Spleen (tissue), 11 donors: ENCODE measurements at regions not wholly inside any gene's neighbourhood (a gene's known extent, or its start where the extent isn't known, plus 50 kb on each side); places are given as distances from the start of the nearest gene placed in this dataset.

Experiments used
- DNase-seq: peaks from one replicate; pipeline ENCODE4 v3.0.0-alpha.2; 2020
- H3K27ac ChIP-seq, 8 donors: fragments of 200-600 bp; sonication (generic) in 7 of 8; 1 replicate in 4 of 8; 2 replicates in 4 of 8; pipeline versions ENCODE4 v1.5.0 to v1.8.0; 2016 to 2021; ENCODE audit warnings: inconsistent platforms in 4 of 8, mild to moderate bottlenecking in 4 of 8, moderate library complexity in 1 of 8
- H3K27me3 ChIP-seq, 7 donors: fragments of 200-600 bp; sonication (generic) in 6 of 7; replicated peaks in 1 of 7; 1 replicate in 4 of 7; 2 replicates in 3 of 7; pipeline versions ENCODE4 v1.5.0 to v1.8.0; 2016 to 2021; ENCODE audit warnings: inconsistent platforms in 3 of 7, mild to moderate bottlenecking in 1 of 7
- H3K36me3 ChIP-seq, 6 donors: fragments of 200-600 bp; sonication (generic) in 5 of 6; 1 replicate in 4 of 6; 2 replicates in 2 of 6; pipeline versions ENCODE4 v1.5.0 to v1.8.0; 2016 to 2021; ENCODE audit warnings: inconsistent platforms in 2 of 6
- H3K4me1 ChIP-seq, 6 donors: fragments of 200-600 bp; sonication (generic) in 5 of 6; 1 replicate in 3 of 6; 2 replicates in 3 of 6; pipeline versions ENCODE4 v1.5.0 to v1.8.0; 2016 to 2021; ENCODE audit warnings: inconsistent platforms in 3 of 6
- H3K4me3 ChIP-seq, 8 donors: fragments of 200-600 bp; sonication (generic) in 7 of 8; 1 replicate in 4 of 8; 2 replicates in 4 of 8; pipeline versions ENCODE4 v1.5.0 to v1.8.0; 2016 to 2021; ENCODE audit warnings: inconsistent platforms in 4 of 8, mild to moderate bottlenecking in 4 of 8, moderate library complexity in 2 of 8
- H3K9me3 ChIP-seq, 8 donors: fragments of 200-600 bp; sonication (generic) in 7 of 8; 1 replicate in 4 of 8; 2 replicates in 4 of 8; pipeline versions ENCODE4 v1.5.0 to v1.8.0; 2016 to 2021; ENCODE audit warnings: inconsistent platforms in 4 of 8
- POLR2A ChIP-seq, 3 donors: fragments of 450-650 bp; IDR thresholded peaks; one replicate each; pipeline ENCODE4 v1.5.1; 2017; ENCODE audit warnings: antibody characterized with exemption in 3 of 3, mild to moderate bottlenecking in 1 of 3
- POLR2AphosphoS5 ChIP-seq, 3 donors: sonication (generic); formaldehyde crosslinking; IDR thresholded peaks; one replicate each; pipeline ENCODE4 v1.5.1; 2017; ENCODE audit warnings: antibody characterized with exemption in 3 of 3
- WGBS, 5 donors: extraction: QIAGEN DNeasy Blood & Tissue Kit in 3 of 5; methylation state at CpG; one replicate each; pipeline versions ENCODE4 v1.1.5 to v1.1.7; 2013 to 2018; 5-methylcytosine and 5-hydroxymethylcytosine counted together
- intact Hi-C: fragments of 100-400 bp; cut with DNase I; formaldehyde crosslinking; loops from one replicate; pipeline ENCODE4 v1.15.0; 2023; ENCODE audit warnings: low total_unique reads
- TF ChIP-seq, protein P1 (sequence below), 11 experiments: fragments of 200-600 bp in 7 of 11; fragments of 450-650 bp in 4 of 11; sonication (generic) in 4 of 11; IDR thresholded peaks in 8 of 11; conservative IDR thresholded peaks in 3 of 11; 1 replicate in 7 of 11; 2 replicates in 4 of 11; pipeline versions ENCODE4 v1.4.0 to v1.8.0; 2016 to 2021; ENCODE audit warnings: antibody characterized with exemption in 11 of 11, inconsistent platforms in 4 of 11, mild to moderate bottlenecking in 1 of 11
- donor health status: healthy with polysubstance abuse.
- donor health status: DM: no; HTN: no; CAD: no; lungs with moderate emphysema.
- donor health status: DM: no; HTN: no; CAD: no.
- donor health status: Bipolar disorder and iron deficiency.
- donor health status: healthy.
- donor health status: DM: no; HTN: no; CAD: no.
- donor health status: DM: yes; HTN: yes; CAD: no.

DNA sequence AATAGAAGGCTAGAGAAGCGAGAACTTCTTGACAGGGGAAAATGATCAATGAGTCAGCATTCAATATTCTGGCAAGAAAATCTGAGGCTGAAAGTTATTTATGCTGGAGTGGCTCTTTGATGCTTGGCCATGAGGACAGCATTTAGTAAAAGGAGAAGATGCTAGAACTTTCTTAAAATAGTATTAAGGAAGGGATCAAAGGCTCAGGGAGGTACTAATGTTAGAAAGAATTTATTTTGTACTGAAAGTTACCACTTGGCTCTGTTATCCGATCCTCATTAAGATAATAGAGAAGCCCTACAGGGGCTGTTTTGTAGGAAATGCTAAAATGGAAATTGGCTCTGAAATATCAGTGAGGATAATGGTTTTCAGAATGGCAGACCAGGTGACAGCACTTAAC lies 1774.6 kb upstream of the PCDH20 start:
- TF ChIP-seq POLR2A (IDR thresholded peaks at IDR 0.05) (no peak), POLR2AphosphoS5 (IDR thresholded peaks at IDR 0.05) (no peak)
- TF ChIP-seq, protein P1, sequence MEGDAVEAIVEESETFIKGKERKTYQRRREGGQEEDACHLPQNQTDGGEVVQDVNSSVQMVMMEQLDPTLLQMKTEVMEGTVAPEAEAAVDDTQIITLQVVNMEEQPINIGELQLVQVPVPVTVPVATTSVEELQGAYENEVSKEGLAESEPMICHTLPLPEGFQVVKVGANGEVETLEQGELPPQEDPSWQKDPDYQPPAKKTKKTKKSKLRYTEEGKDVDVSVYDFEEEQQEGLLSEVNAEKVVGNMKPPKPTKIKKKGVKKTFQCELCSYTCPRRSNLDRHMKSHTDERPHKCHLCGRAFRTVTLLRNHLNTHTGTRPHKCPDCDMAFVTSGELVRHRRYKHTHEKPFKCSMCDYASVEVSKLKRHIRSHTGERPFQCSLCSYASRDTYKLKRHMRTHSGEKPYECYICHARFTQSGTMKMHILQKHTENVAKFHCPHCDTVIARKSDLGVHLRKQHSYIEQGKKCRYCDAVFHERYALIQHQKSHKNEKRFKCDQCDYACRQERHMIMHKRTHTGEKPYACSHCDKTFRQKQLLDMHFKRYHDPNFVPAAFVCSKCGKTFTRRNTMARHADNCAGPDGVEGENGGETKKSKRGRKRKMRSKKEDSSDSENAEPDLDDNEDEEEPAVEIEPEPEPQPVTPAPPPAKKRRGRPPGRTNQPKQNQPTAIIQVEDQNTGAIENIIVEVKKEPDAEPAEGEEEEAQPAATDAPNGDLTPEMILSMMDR (IDR thresholded peaks at IDR 0.05 in 8 of 11, conservative IDR thresholded peaks at IDR 0.05 in 3 of 11), result no peak
- WGBS, 5 donors, result 70 to 89% (median 84%) methylated on average over 2 of the region's 2 CpGs
- H3K27ac ChIP-seq, result no peak overlapping the region
- H3K36me3 ChIP-seq, result no peaks in the 10 kb centered on the region
- no peaks in the 10 kb centered on the region for H3K4me1 ChIP-seq
- H3K4me3 ChIP-seq, result no peak overlapping the region
- no peaks in the 10 kb centered on the region for H3K27me3 ChIP-seq
- peaks cover 0 to 15% (median 0%) of the 10 kb centered on the region in 8 donors for H3K9me3 ChIP-seq
- intact Hi-C loops, result no loop called here
- no peak for DNase-seq

DNA sequence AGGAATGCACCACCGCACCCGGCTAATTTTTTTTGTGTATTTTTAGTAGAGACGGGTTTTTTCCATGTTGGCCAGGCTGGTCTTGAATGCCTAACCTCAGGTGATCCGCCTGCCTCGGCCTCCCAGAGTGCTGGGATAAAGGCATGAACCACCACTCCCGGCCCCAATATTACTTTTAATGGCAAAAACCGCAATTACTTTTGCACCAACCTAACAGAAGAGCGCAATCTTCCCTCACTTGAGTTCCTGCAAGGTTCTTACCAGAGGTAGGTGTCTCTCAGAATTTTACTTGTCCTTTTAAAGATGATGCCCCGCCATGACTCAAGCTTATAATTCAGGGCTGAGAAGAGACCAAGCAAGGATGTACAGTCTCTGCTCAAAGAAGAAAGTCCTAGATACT lies 1774.1 kb upstream of the PCDH20 start:
- Histone ChIP-seq H3K27ac (no peak overlapping the region), H3K4me3 (no peak overlapping the region), H3K9me3 (peaks cover 0 to 15% (median 0%) of the 10 kb centered on the region in 8 donors), H3K4me1 (no peaks in the 10 kb centered on the region), H3K27me3 (no peaks in the 10 kb centered on the region), H3K36me3 (no peaks in the 10 kb centered on the region)
- no peak for DNase-seq
- TF ChIP-seq, protein P1 (IDR thresholded peaks at IDR 0.05 in 8 of 11, conservative IDR thresholded peaks at IDR 0.05 in 3 of 11), result no peak
- TF ChIP-seq POLR2AphosphoS5 (IDR thresholded peaks at IDR 0.05), result no peak
- intact Hi-C loops, result no loop called here
- WGBS, 5 donors, result 86 to 96% (median 91%) methylated on average over 9 of the region's 9 CpGs

DNA sequence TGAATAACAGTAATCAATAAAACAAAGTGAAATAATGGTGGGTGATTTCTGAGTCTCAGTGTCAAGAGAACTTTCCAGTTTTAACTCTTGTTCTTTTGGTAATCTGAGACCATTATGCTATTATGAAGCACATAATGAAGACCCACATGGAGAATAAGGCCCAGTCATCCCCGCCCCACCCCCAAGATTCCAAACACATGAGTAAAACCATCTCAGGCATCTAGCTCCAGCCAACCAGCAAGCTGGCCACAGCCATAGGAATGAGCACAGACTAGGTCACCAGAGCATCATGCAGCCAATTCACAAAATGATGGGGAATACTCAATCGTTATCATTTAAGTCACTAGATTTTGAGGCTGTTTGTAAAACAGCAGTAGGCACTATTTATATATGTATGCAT lies 1769.0 kb upstream of the PCDH20 start:
- Histone ChIP-seq H3K36me3 (no peaks in the 10 kb centered on the region), H3K9me3 (peaks cover 0 to 22% (median 0%) of the 10 kb centered on the region in 8 donors), H3K4me1 (no peaks in the 10 kb centered on the region), H3K27ac (no peak overlapping the region), H3K4me3 (no peak overlapping the region), H3K27me3 (no peaks in the 10 kb centered on the region)
- no peak for DNase-seq
- intact Hi-C loops, result no loop called here
- 74 to 92% (median 85%) methylated on average over 2 of the region's 2 CpGs for WGBS, 5 donors
- TF ChIP-seq, protein P1 (IDR thresholded peaks at IDR 0.05 in 8 of 11, conservative IDR thresholded peaks at IDR 0.05 in 3 of 11), result no peak
- TF ChIP-seq POLR2AphosphoS5 (IDR thresholded peaks at IDR 0.05) (no peak), POLR2A (IDR thresholded peaks at IDR 0.05) (no peak)

DNA sequence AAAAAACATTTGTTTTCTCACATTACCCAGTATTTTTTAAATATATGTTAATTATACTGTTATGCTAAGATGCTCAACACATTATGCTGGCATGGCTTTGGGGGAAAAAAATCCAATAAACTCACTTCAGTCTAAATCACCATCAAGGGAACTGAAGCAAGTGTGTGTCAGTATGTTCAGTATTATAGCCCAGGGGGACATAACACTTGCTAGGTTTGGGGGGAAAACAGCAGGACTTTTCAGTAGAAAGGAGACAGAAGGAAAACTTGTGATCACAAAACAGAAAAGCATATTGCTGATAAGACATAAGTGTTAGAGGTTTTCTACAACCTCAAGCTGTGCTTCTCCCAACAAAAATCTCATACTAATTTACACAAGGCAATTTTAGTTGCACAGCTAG lies 1759.9 kb upstream of the PCDH20 start:
- Histone ChIP-seq H3K9me3 (peaks cover 0 to 25% (median 0%) of the 10 kb centered on the region in 8 donors), H3K27ac (no peak overlapping the region), H3K27me3 (no peaks in the 10 kb centered on the region), H3K4me3 (no peak overlapping the region), H3K36me3 (no peaks in the 10 kb centered on the region), H3K4me1 (no peaks in the 10 kb centered on the region)
- DNase-seq, result no peak
- TF ChIP-seq, protein P1 (IDR thresholded peaks at IDR 0.05 in 8 of 11, conservative IDR thresholded peaks at IDR 0.05 in 3 of 11), result no peak
- TF ChIP-seq POLR2A (IDR thresholded peaks at IDR 0.05) (no peak), POLR2AphosphoS5 (IDR thresholded peaks at IDR 0.05) (no peak)
- intact Hi-C loops, result no loop called here
